GM23338 (cell line): ENCODE measurements at regions not wholly inside any gene's neighbourhood (a gene's known extent, or its start where the extent isn't known, plus 50 kb on each side); places are given as distances from the start of the nearest gene placed in this dataset.

ENCODE experiments used
- EZH2 ChIP-seq: fragments of 200-600 bp; sonication (generic); IDR thresholded peaks from one replicate; pipeline ENCODE4 v1.8.0; 2017; ENCODE audit warnings: antibody characterized with exemption, mild to moderate bottlenecking, low read depth; ENCODE audit not compliant: unreplicated experiment
- POLR2AphosphoS5 ChIP-seq: IDR thresholded peaks from 2 replicates; pipeline ENCODE4 v1.6.1; 2016; ENCODE audit warnings: antibody characterized with exemption, low read depth
- ZNF331 ChIP-seq: fragments of 250-450 bp; sonication (Bioruptor Pico); IDR thresholded peaks from 2 replicates; pipeline ENCODE4 v1.5.0; 2020; ENCODE audit warnings: low read depth, mild to moderate bottlenecking, moderate library complexity
- TF ChIP-seq, protein P1 (sequence below), 2 experiments: fragments of 200-600 bp in 1 of 2; sonication (generic) in 1 of 2; conservative IDR thresholded peaks; 2 replicates each; pipeline versions ENCODE4 v1.5.1 to v1.6.1; 2016 to 2017; ENCODE audit warnings: antibody characterized with exemption in 2 of 2, low read depth in 2 of 2, mild to moderate bottlenecking in 2 of 2, moderate library complexity in 1 of 2

GRCh38 chr2:215612786-215613185 lies 176.9 kb upstream of the FN1 start:
- TF ChIP-seq, protein P1, sequence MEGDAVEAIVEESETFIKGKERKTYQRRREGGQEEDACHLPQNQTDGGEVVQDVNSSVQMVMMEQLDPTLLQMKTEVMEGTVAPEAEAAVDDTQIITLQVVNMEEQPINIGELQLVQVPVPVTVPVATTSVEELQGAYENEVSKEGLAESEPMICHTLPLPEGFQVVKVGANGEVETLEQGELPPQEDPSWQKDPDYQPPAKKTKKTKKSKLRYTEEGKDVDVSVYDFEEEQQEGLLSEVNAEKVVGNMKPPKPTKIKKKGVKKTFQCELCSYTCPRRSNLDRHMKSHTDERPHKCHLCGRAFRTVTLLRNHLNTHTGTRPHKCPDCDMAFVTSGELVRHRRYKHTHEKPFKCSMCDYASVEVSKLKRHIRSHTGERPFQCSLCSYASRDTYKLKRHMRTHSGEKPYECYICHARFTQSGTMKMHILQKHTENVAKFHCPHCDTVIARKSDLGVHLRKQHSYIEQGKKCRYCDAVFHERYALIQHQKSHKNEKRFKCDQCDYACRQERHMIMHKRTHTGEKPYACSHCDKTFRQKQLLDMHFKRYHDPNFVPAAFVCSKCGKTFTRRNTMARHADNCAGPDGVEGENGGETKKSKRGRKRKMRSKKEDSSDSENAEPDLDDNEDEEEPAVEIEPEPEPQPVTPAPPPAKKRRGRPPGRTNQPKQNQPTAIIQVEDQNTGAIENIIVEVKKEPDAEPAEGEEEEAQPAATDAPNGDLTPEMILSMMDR (conservative IDR thresholded peaks at IDR 0.05; ENCODE audit: low read depth in 2 of 2) = no peak
- TF ChIP-seq ZNF331 (CRISPR knock-in tag) (no peak), POLR2AphosphoS5 (no peak), EZH2 (no peak)
